ENCODE measurements at regions not wholly inside any gene's neighbourhood (a gene's known extent, or its start where the extent isn't known, plus 50 kb on each side); places are given as distances from the start of the nearest gene placed in this dataset.

DNA sequence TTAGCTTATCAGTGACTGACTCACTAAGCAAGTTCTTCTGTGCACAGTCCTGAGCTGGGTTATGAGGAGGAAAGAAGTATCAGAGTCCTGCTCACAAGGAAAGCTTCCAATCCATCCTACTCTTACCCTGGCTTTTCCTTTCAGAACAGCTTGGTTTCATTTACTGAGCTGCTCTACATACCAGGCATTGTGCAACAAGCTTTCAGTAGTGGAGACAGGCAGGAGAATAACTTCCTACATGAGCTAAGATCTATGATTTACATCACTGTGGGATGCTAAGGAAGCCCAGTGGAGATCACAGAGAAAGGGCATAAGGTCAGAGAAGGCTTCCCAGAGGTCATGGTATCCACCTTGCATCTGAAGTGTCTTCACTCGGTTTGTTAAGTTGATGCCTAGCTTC is 144.5 kb downstream of the MAP3K7 start:
- TF ChIP-seq, protein P1, sequence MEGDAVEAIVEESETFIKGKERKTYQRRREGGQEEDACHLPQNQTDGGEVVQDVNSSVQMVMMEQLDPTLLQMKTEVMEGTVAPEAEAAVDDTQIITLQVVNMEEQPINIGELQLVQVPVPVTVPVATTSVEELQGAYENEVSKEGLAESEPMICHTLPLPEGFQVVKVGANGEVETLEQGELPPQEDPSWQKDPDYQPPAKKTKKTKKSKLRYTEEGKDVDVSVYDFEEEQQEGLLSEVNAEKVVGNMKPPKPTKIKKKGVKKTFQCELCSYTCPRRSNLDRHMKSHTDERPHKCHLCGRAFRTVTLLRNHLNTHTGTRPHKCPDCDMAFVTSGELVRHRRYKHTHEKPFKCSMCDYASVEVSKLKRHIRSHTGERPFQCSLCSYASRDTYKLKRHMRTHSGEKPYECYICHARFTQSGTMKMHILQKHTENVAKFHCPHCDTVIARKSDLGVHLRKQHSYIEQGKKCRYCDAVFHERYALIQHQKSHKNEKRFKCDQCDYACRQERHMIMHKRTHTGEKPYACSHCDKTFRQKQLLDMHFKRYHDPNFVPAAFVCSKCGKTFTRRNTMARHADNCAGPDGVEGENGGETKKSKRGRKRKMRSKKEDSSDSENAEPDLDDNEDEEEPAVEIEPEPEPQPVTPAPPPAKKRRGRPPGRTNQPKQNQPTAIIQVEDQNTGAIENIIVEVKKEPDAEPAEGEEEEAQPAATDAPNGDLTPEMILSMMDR (conservative IDR thresholded peaks at IDR 0.05 in 1 of 2, IDR thresholded peaks at IDR 0.05 in 1 of 2; ENCODE audit: extremely low read depth in 1 of 2, insufficient read depth in 1 of 2, low read depth in 1 of 2, low read length in 2 of 2): no peak
- TF ChIP-seq EZH2 (IDR thresholded peaks at IDR 0.05; ENCODE audit: borderline replicate concordance, low read length): no peak

Measured in mammary epithelial cell (primary cell).